Transverse colon (tissue), 3 donors: ENCODE measurements at regions not wholly inside any gene's neighbourhood (a gene's known extent, or its start where the extent isn't known, plus 50 kb on each side); places are given as distances from the start of the nearest gene placed in this dataset.
"Not testable (repeated sequence)": the region's sequence is repeated elsewhere in the genome, so short reads cannot be mapped to it uniquely, and the experiment has no call there.

Experiments
- EP300 ChIP-seq: sonication (generic); formaldehyde crosslinking; IDR thresholded peaks from one replicate; pipeline ENCODE4 v1.6.1; 2017; ENCODE audit warnings: antibody characterized with exemption, low read depth
- POLR2A ChIP-seq: fragments of 450-650 bp; IDR thresholded peaks from one replicate; pipeline ENCODE4 v1.6.1; 2016; ENCODE audit warnings: antibody characterized with exemption, mild to moderate bottlenecking, moderate library complexity
- TF ChIP-seq, protein P1 (sequence below), 5 experiments: fragments of 200-600 bp in 3 of 5; fragments of 450-650 bp in 2 of 5; sonication (generic) in 3 of 5; IDR thresholded peaks; 1 replicate in 2 of 5; 2 replicates in 3 of 5; pipeline ENCODE4 v1.5.1; 2016 to 2017; ENCODE audit warnings: antibody characterized with exemption in 5 of 5, inconsistent platforms in 3 of 5, mild to moderate bottlenecking in 2 of 5, moderate library complexity in 1 of 5

GRCh38 chr17:30644287-30644686 is 167.1 kb downstream of the GOSR1 start:
- TF ChIP-seq, protein P1, sequence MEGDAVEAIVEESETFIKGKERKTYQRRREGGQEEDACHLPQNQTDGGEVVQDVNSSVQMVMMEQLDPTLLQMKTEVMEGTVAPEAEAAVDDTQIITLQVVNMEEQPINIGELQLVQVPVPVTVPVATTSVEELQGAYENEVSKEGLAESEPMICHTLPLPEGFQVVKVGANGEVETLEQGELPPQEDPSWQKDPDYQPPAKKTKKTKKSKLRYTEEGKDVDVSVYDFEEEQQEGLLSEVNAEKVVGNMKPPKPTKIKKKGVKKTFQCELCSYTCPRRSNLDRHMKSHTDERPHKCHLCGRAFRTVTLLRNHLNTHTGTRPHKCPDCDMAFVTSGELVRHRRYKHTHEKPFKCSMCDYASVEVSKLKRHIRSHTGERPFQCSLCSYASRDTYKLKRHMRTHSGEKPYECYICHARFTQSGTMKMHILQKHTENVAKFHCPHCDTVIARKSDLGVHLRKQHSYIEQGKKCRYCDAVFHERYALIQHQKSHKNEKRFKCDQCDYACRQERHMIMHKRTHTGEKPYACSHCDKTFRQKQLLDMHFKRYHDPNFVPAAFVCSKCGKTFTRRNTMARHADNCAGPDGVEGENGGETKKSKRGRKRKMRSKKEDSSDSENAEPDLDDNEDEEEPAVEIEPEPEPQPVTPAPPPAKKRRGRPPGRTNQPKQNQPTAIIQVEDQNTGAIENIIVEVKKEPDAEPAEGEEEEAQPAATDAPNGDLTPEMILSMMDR (IDR thresholded peaks at IDR 0.05) = not testable (repeated sequence)
- TF ChIP-seq POLR2A, EP300: not testable (repeated sequence)
